ENCODE measurements at regions not wholly inside any gene's neighbourhood (a gene's known extent, or its start where the extent isn't known, plus 50 kb on each side); places are given as distances from the start of the nearest gene placed in this dataset.

GRCh38 chr4:125749354-125749753 lies 434.6 kb downstream of the FAT4 start:
- no peak for TF ChIP-seq YY1 (IDR thresholded peaks at IDR 0.05; ENCODE audit: insufficient read depth, insufficient read length)
- TF ChIP-seq ZNF274 (IDR thresholded peaks at IDR 0.05; ENCODE audit: low read depth, low read length): no peak
- no peak for TF ChIP-seq SUZ12 (IDR thresholded peaks at IDR 0.05; ENCODE audit: extremely low read depth, insufficient read depth, insufficient read length)
